ENCODE measurements at regions not wholly inside any gene's neighbourhood (a gene's known extent, or its start where the extent isn't known, plus 50 kb on each side); places are given as distances from the start of the nearest gene placed in this dataset.

- H3K79me2 ChIP-seq (ENCODE audit: control insufficient read depth, insufficient read depth, low read length) = no peaks in the 10 kb centered on the region
- in situ Hi-C loops (cut with MboI) (no loop called here), intact Hi-C loops (cut with micrococcal nuclease) (no loop called here)
- ChIA-PET POLR2A (no interaction called here), CTCF (ENCODE audit: low intra/inter-chr PET ratio) (no interaction called here)
- no peak for ATAC-seq
- TF ChIP-seq ZNF354B (CRISPR knock-in tag; IDR thresholded peaks at IDR 0.05) = no peak
- TF ChIP-seq NCOA6 (IDR thresholded peaks at IDR 0.05) = no peak
- no peak for TF ChIP-seq STAG1 (CRISPR knock-in tag; IDR thresholded peaks at IDR 0.05; ENCODE audit: borderline replicate concordance)
- TF ChIP-seq, protein P1, sequence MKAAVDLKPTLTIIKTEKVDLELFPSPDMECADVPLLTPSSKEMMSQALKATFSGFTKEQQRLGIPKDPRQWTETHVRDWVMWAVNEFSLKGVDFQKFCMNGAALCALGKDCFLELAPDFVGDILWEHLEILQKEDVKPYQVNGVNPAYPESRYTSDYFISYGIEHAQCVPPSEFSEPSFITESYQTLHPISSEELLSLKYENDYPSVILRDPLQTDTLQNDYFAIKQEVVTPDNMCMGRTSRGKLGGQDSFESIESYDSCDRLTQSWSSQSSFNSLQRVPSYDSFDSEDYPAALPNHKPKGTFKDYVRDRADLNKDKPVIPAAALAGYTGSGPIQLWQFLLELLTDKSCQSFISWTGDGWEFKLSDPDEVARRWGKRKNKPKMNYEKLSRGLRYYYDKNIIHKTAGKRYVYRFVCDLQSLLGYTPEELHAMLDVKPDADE (conservative IDR thresholded peaks at IDR 0.05; ENCODE audit: control insufficient read depth, low read depth, low read length) = no peak
- TF ChIP-seq NCOA4 (IDR thresholded peaks at IDR 0.05; ENCODE audit: partially characterized antibody) = no peak
- TF ChIP-seq ZNF398 (CRISPR knock-in tag; IDR thresholded peaks at IDR 0.05) = no peak
- TF ChIP-seq ZNF77 (CRISPR knock-in tag; IDR thresholded peaks at IDR 0.05) = no peak
- no peak for TF ChIP-seq FIP1L1 (IDR thresholded peaks at IDR 0.05; ENCODE audit: low read depth, low read length, poor library complexity, severe bottlenecking)
- no peak for TF ChIP-seq TAL1 (IDR thresholded peaks at IDR 0.05)
- TF ChIP-seq DACH1 (IDR thresholded peaks at IDR 0.05; ENCODE audit: partially characterized antibody) = no peak
- TF ChIP-seq EWSR1 (IDR thresholded peaks at IDR 0.05; ENCODE audit: borderline replicate concordance, low read depth, partially characterized antibody) = no peak
- no peak for TF ChIP-seq SREBF2 (CRISPR knock-in tag; IDR thresholded peaks at IDR 0.05)
- TF ChIP-seq TEAD1 (CRISPR knock-in tag; IDR thresholded peaks at IDR 0.05) = no peak
- no peak for TF ChIP-seq ZNF134 (CRISPR knock-in tag; conservative IDR thresholded peaks at IDR 0.05)
- no peak for TF ChIP-seq RCOR1 (IDR thresholded peaks at IDR 0.05; ENCODE audit: borderline replicate concordance in 1 of 2, low read depth in 2 of 2, low read length in 2 of 2)
- TF ChIP-seq MAFG (tag; conservative IDR thresholded peaks at IDR 0.05) = no peak
- H3K27ac ChIP-seq (ENCODE audit: extremely low read depth, low read depth, low read length) = no peak overlapping the region
- no peak for DNase-seq (ENCODE audit: extremely low read depth in 1 of 4, low spot score in 3 of 4)
- WGBS (ENCODE audit: insufficient coverage, low coverage, missing lambda C conversion rate) = 0% methylated on average over 4 of the region's 4 CpGs
- no peaks in the 10 kb centered on the region for H3K4me1 ChIP-seq (replicated peaks in 1 of 2; ENCODE audit: control insufficient read depth in 2 of 2, insufficient read depth in 2 of 2, low read length in 2 of 2)
- H4K20me1 ChIP-seq (replicated peaks; ENCODE audit: control insufficient read depth, insufficient read depth, low read length) = no peaks in the 10 kb centered on the region
- no peak overlapping the region for H3K4me3 ChIP-seq
- no peaks in the 10 kb centered on the region for H3K27me3 ChIP-seq (ENCODE audit: control insufficient read depth in 2 of 2, insufficient read depth in 2 of 2, low read length in 2 of 2)
- BruUV-seq (replicated peaks) = no TSS peak
- no peak overlapping the region for H3K4me2 ChIP-seq (ENCODE audit: insufficient read depth, low read length)
- no peaks in the 10 kb centered on the region for H3K36me3 ChIP-seq (ENCODE audit: control insufficient read depth, insufficient read depth, low read length)
- FAIRE-seq = no peak
- H3K9ac ChIP-seq (ENCODE audit: insufficient read depth in 1 of 2, low read depth in 2 of 2, low read length in 2 of 2) = no peak overlapping the region
- no peak overlapping the region for H2AFZ ChIP-seq (ENCODE audit: low read depth, low read length)
- no peaks in the 10 kb centered on the region for H3K9me1 ChIP-seq (ENCODE audit: control insufficient read depth, insufficient read depth, low read length)
- no peaks in the 10 kb centered on the region for H3K9me3 ChIP-seq (replicated peaks; ENCODE audit: control insufficient read depth, insufficient read depth, low read depth, low read length)
Observed at GRCh38 chr7:114853189-114853588, 68.7 kb upstream of the MDFIC start.
